ENCODE measurements at regions not wholly inside any gene's neighbourhood (a gene's known extent, or its start where the extent isn't known, plus 50 kb on each side); places are given as distances from the start of the nearest gene placed in this dataset.

GRCh38 chr12:127690161-127690560, 576.8 kb upstream of the TMEM132C start:
- DNase-seq: no peak

DNA sequence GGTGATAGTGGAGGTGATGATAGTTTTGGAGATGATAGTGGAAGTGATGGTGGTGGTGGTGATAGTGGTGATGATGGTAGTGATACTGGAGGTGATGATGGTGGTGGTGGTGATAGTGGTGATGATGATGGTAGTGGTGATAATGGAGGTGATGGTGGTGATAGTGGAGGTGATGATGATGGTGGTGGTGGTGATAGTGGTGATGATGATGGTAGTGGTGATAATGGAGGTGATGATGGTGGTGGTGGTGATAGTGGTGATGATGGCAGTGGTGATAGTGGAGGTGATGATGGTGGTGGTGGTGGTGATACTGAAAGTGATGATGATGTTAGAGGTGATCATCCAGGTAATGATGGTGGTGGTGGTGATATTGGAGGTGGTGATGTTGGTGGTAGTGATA, 570.0 kb upstream of the TMEM132C start:
- no peak for DNase-seq

- no peak for DNase-seq
Measured at GRCh38 chr12:127703026-127703425, 563.9 kb upstream of the TMEM132C start.

DNA sequence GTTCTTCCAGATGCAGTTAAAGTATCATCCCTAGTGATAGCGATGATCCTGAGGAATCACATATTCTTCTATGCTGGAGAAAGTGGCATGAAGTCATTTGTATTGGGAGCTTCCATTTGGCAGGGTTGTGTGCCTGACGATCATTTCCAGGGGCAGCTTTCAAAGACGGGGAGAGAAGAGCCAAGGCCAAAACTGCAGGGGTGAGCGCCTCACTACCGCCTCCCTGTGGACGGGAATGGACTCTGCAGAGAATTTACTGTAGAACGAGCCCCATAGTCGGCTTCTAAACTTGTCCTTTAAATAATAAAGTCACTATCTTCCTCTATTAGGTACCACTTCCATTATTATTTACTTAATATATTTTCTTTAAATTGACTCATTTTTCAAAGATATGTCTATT, 555.9 kb upstream of the TMEM132C start:
- DNase-seq: no peak

DNA sequence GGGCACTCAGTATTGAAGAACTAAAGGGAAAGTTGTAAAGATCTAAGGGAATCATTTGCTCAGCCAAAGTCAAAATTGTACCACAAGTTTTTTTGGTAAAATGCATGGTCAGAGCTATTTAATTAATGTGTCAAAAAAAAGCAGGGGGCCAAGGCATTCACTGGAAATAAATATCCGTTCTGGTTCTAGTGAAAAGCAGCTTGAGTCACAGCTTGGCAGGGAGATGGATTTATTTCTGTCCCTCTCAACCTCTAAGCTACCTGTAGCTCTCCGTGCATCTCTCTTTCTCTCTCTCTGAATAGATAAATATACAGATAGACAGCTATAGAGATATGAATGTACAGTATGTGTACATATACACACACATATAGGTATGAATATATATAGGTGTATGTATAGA, 554.4 kb upstream of the TMEM132C start:
- no peak for DNase-seq

- DNase-seq: no peak
Measured at GRCh38 chr12:127716166-127716565, 550.8 kb upstream of the TMEM132C start.

- no peak for DNase-seq
Measured at GRCh38 chr12:127717278-127717677, 549.7 kb upstream of the TMEM132C start.

DNA sequence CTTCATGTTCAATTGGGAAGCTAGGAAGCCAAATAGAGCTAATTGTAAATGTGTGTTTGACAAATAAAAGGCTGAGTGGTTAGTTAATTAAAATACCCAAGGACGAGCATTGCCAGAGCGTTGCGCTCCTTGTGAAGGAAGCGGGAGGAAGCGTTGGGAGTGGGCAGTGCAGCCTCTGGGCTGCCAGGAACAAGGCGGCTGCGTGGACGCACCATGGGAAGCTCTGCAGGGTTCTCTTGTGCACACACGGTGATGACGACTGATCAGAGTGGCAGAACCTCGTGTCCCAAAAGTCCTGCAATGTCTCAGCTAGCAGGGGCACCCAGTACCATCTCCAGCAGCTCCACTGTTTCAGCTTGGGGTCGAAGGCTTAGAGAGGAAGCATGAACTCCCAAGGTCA, 546.6 kb upstream of the TMEM132C start:
- no peak for DNase-seq

DNA sequence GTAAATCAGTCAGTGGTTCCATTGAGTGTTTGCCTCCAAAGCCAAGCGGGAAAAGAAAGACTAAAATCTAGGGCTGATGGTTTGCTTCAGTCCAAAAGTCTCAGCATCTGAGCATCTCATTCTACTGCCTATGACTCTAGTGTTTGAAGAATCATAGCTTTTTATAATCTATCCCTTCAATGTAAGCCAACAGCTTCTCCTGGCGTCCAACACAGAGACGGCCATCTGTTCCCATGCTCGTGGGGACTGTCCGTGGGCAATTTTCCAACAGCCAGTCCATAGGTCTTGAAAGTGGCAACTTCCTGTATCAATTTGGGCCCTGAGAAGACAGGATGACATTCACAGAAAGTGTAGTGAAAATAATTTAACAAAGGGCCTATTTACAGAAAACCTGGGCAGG, 544.4 kb upstream of the TMEM132C start:
- no peak for DNase-seq

DNA sequence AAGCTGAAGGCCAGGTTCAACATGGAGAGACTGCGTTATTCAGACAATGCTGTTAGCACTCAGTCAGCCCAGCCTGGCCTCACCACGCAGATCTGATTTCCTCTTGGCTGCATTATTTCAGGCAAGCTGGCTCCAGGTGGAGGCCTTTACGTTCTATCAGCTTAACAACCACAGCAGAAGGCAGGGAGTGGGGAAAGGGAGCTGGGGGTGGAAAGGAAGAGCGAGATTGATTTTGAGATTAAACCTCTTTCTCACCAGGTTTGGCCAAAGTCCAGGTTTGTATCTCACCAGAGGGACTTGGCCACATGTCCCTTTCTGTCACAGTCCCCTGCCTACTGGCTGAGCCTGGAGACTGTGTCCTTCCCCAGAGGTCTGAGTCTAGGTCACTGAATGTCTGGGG, 543.7 kb upstream of the TMEM132C start:
- DNase-seq: no peak

DNA sequence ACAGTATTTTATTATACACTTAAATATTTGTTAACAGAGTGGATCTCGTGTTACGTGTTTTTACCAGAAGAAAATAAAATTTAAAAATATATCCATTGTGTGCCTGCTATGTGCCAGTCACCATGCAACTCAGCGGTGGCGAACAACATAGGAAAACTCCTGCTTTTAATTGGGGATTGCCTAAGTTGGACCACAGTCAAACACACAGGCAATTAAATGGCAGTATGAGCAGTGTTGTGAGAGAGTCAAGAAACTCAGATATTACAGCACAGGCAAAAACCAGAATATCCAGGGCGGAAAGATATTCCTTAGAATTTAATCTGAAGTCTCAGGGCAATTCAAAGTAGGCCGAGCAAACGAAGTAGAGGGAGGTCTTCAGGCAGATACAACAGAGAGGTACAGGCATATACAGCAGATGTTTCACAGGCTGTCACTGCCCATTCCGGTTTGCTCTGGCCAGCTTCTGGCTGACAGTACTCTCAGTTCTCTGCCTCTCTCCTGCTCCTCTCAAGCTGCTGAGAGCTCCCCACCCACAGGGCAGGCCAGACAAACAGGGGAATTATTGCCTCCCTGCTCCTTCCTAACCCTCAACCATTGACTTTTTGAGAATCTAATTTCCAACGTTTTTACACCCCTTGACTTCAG, 540.2 kb upstream of the TMEM132C start:
- DNase-seq: no peak

DNA sequence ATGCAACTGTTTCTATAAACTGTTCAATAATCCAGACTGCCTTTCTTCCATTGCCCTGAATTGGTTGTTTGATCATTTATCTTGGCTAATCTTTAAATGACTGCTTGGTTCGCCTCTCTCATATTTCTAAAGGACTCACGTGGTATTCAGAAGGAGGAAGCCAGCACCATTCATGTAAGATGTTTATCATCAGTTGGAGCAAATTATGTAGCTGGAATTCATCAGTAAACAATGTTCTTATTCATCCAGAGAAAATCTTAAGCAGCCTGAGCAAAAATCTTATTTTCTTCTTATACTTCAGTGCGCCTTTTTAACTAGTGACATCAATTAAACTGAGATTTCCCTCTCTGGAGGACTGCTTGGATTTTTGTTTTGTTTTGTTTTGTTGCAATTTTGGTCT, 538.7 kb upstream of the TMEM132C start:
- DNase-seq: no peak

GRCh38 chr12:127728729-127729128, 538.2 kb upstream of the TMEM132C start:
- DNase-seq: no peak

DNA sequence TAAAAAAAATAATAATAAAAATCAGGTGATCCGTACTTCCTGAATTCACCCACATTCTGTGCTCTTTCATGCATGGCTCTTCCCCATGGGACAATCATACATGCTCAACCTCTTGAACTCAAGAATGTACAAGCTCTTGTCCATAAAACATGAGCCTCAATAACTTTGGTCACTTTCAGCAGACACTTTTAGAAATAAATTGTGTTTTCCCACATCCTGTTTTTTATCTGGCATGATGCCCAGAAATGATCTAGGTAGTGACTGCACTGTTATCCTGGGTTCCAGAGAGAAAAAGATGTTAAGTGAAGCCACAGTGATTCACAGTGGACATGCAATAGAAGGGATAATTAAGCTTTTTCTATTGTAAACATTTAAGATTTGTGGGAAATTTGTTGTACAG, 537.6 kb upstream of the TMEM132C start:
- DNase-seq: no peak

DNA sequence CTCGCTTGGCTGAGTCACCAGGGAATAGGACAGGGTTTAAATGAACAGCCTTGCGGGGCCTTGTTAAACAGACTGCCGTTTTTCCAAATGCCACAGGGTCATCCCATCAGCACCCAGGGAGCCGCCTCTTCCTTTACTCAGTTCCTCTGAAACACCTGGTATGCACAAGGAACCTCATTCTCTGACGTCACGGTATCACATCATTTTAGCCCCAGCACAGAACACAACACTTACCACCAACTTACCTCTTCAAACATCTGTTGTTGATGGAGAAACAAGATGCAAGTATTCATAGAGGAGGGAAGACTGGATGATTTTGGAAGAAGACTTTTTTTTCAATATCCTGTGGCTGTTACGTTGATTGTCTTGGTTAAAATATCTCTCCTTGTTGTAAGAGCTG, 535.3 kb upstream of the TMEM132C start:
- no peak for DNase-seq

DNA sequence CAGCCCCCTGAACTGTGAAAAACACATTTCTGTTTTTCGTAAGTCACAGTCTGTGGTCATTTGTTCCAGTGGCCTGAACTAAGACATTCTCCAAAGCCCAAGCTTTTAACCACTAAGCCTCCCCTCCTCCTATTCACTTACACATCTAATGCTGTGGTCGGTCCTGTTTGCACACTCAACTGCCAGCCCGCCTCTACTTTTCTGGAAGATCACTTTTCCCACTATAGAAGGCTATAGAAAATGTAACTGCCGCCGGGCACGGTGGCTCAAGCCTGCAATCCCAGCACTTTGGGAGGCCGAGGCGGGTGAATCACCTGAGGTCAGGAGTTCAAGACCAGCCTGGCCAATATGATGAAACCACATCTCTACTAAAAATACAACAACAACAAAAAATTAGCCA, 524.7 kb upstream of the TMEM132C start:
- DNase-seq: no peak

- no peak for DNase-seq
Measured at GRCh38 chr12:127745469-127746212, 521.3 kb upstream of the TMEM132C start.

DNA sequence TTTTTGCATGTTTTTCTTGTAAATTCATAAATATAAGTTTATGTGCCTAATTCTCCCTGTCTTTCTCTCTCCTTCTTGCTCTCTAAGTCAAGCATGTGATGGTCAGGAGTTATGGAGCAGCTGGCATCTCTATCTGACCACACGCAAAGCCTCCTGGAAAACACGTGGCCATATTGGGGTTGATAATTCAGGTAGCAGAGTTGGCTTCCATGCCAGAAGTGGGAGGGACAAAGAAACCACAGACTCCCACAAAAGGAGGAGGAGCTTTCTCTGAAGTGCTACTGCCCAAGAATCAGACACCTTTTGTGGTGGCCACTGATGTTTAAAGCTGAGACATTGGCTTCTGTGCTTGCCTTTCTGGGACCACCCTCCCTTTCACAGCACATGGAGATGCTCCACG, 517.6 kb upstream of the TMEM132C start:
- no peak for DNase-seq

GRCh38 chr12:127750076-127750840, 516.7 kb upstream of the TMEM132C start:
- no peak for DNase-seq

GRCh38 chr12:127752802-127753201, 514.2 kb upstream of the TMEM132C start:
- DNase-seq: no peak

GRCh38 chr12:127760357-127760756, 506.6 kb upstream of the TMEM132C start:
- no peak for DNase-seq

- no peak for DNase-seq
Measured at GRCh38 chr12:127760996-127761395, 506.0 kb upstream of the TMEM132C start.

DNA sequence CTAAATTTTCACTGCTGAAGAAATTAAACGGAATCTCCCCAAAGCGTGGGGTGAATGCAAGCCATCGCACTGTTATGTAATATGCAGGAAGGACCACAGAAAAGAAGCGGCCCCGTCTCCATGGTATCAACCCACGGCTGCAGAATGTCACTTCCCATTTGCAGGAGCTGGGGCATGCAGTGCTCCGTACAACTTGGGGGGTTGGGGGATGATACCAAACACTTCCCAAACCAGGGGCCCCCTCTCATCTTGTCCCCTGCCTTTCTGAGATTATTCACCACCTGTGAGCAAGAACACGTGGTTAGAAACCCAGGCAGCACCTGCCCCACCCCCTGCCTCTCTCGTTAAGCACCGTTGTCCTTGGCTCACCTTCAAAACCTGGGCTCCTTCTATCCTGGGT, 505.1 kb upstream of the TMEM132C start:
- no peak for DNase-seq

- DNase-seq: no peak
Measured at GRCh38 chr12:127767656-127768055, 499.3 kb upstream of the TMEM132C start.
